Activated CD4-positive, alpha-beta T cell treated with anti-CD3 and anti-CD28 coated beads for 24 hours (primary cell): ENCODE measurements at regions not wholly inside any gene's neighbourhood (a gene's known extent, or its start where the extent isn't known, plus 50 kb on each side); places are given as distances from the start of the nearest gene placed in this dataset.

ENCODE experiments used
- DNase-seq, 2 donors: peaks; one replicate each; pipeline ENCODE4 v3.0.0-alpha.2; 2020; ENCODE audit warnings: low read depth in 2 of 2

- no peak for DNase-seq
Measured at GRCh38 chr1:22376546-22376945, 75.1 kb upstream of the ZBTB40 start.

- DNase-seq, result no peak
Measured at GRCh38 chr1:22376976-22377375, 74.7 kb upstream of the ZBTB40 start.

GRCh38 chr1:22379566-22379965, 72.1 kb upstream of the ZBTB40 start:
- DNase-seq, result no peak

GRCh38 chr1:22380024-22380785, 71.4 kb upstream of the ZBTB40 start:
- no peak for DNase-seq

GRCh38 chr1:22383526-22384294, 67.9 kb upstream of the ZBTB40 start:
- DNase-seq, result no peak

- no peak for DNase-seq
Measured at GRCh38 chr1:22385537-22385936, 66.1 kb upstream of the ZBTB40 start.

GRCh38 chr1:22386774-22387173, 64.9 kb upstream of the ZBTB40 start:
- DNase-seq, result no peak

- no peak for DNase-seq
Measured at GRCh38 chr1:22387919-22388580, 63.6 kb upstream of the ZBTB40 start.

GRCh38 chr1:22388671-22389450, 62.8 kb upstream of the ZBTB40 start:
- DNase-seq, result no peak

- DNase-seq, result no peak
Measured at GRCh38 chr1:22393587-22393986, 58.1 kb upstream of the ZBTB40 start.

GRCh38 chr1:22398656-22399420, 52.8 kb upstream of the ZBTB40 start:
- no peak for DNase-seq

GRCh38 chr1:22399421-22400091, 52.1 kb upstream of the ZBTB40 start:
- no peak for DNase-seq
